ENCODE measurements at regions not wholly inside any gene's neighbourhood (a gene's known extent, or its start where the extent isn't known, plus 50 kb on each side); places are given as distances from the start of the nearest gene placed in this dataset.

GRCh38 chr12:30072824-30073223 is 289.1 kb upstream of the TMTC1 start:
- DNase-seq: no peak
- ATAC-seq: no peak
- Histone ChIP-seq H3K9me3 (no peaks in the 10 kb centered on the region), H3K27me3 (no peaks in the 10 kb centered on the region), H3K4me1 (no peaks in the 10 kb centered on the region), H3K4me3 (no peak overlapping the region), H3K36me3 (no peaks in the 10 kb centered on the region), H3K27ac (no peak overlapping the region)
- intact Hi-C loops (cut with DNase I): no loop called here
- no peak for TF ChIP-seq CTCF (IDR thresholded peaks at IDR 0.05)

GRCh38 chr12:30067146-30067545 is 283.4 kb upstream of the TMTC1 start:
- ATAC-seq: no peak
- no peaks in the 10 kb centered on the region for H3K36me3 ChIP-seq
- no peaks in the 10 kb centered on the region for H3K4me1 ChIP-seq
- no peaks in the 10 kb centered on the region for H3K9me3 ChIP-seq
- intact Hi-C loops (cut with DNase I): no loop called here
- no peak overlapping the region for H3K27ac ChIP-seq
- no peaks in the 10 kb centered on the region for H3K27me3 ChIP-seq
- no peak for DNase-seq
- no peak for TF ChIP-seq CTCF (IDR thresholded peaks at IDR 0.05)
- H3K4me3 ChIP-seq: no peak overlapping the region

- DNase-seq (no peak), ATAC-seq (no peak)
- intact Hi-C loops (cut with DNase I): no loop called here
- TF ChIP-seq CTCF (IDR thresholded peaks at IDR 0.05): no peak
- Histone ChIP-seq H3K36me3 (no peaks in the 10 kb centered on the region), H3K9me3 (no peaks in the 10 kb centered on the region), H3K4me3 (no peak overlapping the region), H3K27ac (no peak overlapping the region), H3K4me1 (no peaks in the 10 kb centered on the region), H3K27me3 (no peaks in the 10 kb centered on the region)
These were observed 281.2 kb upstream of the TMTC1 start for GRCh38 chr12:30064906-30065305.

- intact Hi-C loops (cut with DNase I): no loop called here
- H3K4me1 ChIP-seq: no peaks in the 10 kb centered on the region
- no peaks in the 10 kb centered on the region for H3K9me3 ChIP-seq
- ATAC-seq (no peak), DNase-seq (no peak)
- H3K36me3 ChIP-seq: no peaks in the 10 kb centered on the region
- H3K4me3 ChIP-seq: no peak overlapping the region
- no peaks in the 10 kb centered on the region for H3K27me3 ChIP-seq
- no peak for TF ChIP-seq CTCF (IDR thresholded peaks at IDR 0.05)
- no peak overlapping the region for H3K27ac ChIP-seq
These were observed 279.7 kb upstream of the TMTC1 start for GRCh38 chr12:30063435-30063945.

- intact Hi-C loops (cut with DNase I): no loop called here
- H3K4me1 ChIP-seq: no peaks in the 10 kb centered on the region
- H3K9me3 ChIP-seq: no peaks in the 10 kb centered on the region
- no peak for ATAC-seq
- H3K4me3 ChIP-seq: no peak overlapping the region
- no peaks in the 10 kb centered on the region for H3K27me3 ChIP-seq
- DNase-seq: no peak
- H3K36me3 ChIP-seq: no peaks in the 10 kb centered on the region
- H3K27ac ChIP-seq: no peak overlapping the region
- TF ChIP-seq CTCF (IDR thresholded peaks at IDR 0.05): no peak
These were observed 264.6 kb upstream of the TMTC1 start for GRCh38 chr12:30048371-30048770.
